Activated CD4-positive, alpha-beta T cell treated with anti-CD3 and anti-CD28 coated beads, Interleukin-2, amount 50 U/mL, for 4 hours (primary cell): ENCODE measurements at regions not wholly inside any gene's neighbourhood (a gene's known extent, or its start where the extent isn't known, plus 50 kb on each side); places are given as distances from the start of the nearest gene placed in this dataset.
"Not testable (repeated sequence)": the region's sequence is repeated elsewhere in the genome, so short reads cannot be mapped to it uniquely, and the experiment has no call there.

Experiments
- DNase-seq, 2 experiments: peaks; one replicate each; pipeline ENCODE4 v3.0.0-alpha.2; 2020

DNA sequence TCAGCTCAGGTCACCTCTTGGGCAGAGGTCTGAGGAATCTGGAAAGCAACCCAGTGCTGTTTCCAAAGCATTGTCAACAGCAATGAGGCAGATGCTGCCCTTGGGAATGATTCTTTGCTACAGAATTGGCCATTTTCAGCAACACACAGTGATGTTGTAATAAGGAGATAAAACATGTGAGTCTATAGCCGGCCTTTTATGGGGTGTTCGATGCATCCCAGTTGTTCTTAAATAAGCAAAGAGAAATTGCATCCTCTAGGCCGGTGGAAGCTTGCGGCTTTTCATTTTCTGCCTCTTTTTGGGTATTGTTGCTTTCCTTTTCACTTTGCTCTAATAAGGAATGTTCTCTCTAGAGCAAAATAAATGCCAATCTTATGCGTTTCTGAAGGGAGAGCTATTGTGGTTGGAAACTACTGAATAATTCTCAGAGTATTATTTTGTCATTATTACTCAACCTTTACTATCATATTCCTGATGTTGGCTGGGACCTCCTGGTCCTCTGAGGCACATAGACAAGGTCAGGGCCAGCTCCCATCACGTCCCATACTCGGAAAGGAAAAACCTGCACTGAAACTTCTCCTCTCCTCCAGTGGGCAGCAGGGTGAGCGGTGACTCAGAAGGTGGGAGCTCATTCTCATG lies 214.2 kb downstream of the CDH26 start:
- DNase-seq, result no peak

DNA sequence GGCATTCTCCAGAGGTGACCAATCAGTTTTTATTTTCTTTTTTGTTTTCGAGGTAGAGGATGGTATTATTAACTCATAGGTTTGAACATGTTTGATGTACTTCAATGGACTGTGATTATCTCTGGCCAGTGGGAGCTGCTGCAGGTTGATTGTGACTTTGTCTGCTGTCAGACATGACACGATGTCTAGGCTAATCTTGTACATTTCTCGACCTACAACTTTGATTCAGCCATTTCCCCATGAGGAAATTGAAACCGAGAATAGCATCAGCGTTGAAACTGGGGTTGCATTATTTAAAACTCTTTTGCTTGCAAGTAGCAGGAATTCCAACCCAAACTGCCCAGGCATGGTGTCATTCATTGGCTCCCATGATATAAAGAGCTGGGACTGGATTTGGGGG lies 218.9 kb downstream of the CDH26 start:
- no peak for DNase-seq

DNA sequence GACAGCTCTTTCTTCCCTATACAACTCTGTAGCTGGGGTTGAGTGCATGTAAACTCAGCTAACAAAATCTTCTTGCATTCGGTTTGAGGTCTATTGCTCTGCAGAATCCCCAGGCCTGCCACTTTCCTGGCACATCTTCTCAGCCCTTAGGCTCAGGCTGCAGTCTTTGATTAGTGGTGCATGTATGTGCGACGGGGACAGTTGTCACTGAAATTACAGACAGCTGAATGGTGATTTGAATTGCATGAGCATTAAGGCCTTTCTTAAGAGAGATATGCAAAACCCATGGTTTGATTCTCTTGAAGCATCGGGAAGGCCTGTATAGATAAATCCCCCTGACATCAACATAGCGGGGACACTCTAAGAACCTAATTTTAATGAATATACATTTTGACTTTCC lies 222.8 kb downstream of the CDH26 start:
- DNase-seq, result no peak

DNA sequence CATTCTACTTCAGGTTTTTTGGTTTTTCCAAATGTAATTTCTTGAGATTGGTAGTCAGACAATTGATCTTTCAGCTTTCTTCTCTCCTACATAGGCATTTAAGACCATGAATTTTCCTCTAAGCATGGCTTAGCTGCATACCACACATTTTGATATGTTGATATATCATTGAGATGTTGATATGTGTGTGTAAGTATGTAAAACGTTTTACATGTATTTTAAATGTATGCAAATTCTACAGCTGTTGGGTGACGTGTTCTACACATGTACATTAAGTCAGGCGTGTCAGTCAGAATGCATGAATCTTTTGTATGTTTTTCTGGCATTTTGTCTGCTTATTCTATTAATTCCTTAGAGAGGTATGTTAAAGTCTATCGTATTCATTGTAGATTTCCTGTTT lies 228.2 kb downstream of the CDH26 start:
- no peak for DNase-seq

DNA sequence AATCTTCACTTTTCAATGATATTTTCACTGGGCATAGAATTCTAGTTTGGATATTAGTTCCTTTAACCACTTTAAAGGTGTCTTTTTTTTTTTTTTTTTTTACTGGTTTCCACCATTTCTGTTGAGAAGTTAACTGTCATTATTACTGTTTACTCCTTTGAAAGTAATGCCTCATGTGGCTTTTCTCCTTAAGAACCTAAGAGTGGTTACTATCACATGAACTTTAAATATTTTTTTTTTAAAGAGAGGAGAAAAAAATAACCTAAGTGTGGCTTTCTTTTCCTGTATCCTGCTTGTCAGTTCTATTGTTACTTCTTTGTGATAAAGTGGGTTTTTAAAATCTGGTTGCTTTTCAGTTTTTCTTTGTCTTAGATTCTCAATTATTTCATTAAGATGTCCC lies 229.5 kb downstream of the CDH26 start:
- no peak for DNase-seq

DNA sequence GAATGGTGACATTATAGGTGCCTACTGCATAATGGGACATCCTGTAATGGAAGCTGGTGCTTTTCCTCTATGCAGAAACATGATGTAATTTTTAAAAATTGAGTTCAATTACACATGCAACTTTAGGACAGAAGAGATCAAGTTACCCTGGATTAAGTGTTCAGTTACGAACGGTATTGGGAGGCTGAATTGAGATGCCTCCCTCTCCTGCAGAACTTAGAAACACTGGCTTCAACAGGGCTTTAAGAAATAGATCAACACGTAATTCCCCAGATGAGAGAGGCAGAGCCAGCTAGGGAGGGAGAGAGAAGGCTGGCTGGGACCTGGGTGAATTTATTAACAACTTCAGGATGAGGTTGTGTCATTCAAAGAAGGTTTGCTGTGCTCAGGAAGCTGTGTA lies 232.8 kb downstream of the CDH26 start:
- DNase-seq, result no peak

DNA sequence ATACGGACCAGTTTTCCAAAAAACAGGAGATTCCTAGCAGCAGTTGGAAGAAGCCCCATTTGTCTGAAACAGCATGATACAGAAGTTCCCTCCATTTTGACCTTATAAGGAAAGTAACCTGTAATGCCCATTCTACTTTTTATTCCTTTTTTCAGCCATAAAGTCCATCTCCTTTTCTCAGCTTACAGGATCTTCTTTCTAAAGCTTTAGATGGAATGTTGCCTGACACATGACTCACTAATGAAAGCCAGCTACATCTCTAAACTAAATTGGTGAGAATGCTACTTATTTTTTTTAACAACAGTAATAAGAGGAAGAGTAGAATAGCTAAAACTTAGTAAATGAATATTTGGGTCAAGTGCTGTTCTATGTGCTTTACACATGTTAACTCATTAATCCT lies 234.1 kb downstream of the CDH26 start:
- no peak for DNase-seq

DNA sequence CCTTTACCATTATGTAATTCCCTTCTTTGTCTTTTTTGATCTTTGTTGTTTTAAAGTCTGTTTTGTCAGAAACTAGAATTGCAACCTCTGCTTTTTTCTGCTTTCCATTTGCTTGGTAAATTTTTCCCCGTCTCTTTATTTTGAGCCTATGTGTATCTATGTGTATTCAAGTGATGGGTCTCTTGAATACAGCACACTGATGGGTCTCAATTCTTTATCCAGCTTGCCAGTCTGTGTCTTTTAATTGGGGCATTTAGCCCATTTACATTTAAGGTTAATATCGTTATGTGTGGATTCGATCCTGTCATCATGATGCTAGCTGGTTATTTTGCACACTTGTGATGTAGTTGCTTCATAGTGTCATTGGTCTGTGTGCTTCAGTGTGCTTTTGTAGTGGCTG lies 240.9 kb downstream of the CDH26 start:
- DNase-seq, result not testable (repeated sequence)

DNA sequence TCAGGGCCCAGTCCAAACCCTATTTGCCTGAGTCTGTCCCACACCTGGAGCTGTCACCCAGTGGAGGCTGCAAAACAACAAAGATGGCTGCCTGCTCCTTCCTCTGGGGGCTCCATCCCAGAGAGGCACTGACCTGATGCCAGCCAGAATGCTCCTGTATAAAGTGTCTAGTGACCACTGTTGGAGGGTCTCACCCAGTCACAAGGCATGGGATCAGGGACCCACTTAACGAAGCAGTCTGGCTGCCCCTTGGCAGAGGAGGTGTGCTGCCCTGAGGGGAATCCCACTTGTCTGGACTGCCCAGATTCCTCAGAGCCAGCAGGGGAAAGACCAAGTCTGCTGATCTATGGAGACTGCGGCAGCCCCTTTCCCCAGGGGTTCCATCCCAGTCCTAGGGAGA lies 241.6 kb downstream of the CDH26 start:
- DNase-seq, result no peak

DNA sequence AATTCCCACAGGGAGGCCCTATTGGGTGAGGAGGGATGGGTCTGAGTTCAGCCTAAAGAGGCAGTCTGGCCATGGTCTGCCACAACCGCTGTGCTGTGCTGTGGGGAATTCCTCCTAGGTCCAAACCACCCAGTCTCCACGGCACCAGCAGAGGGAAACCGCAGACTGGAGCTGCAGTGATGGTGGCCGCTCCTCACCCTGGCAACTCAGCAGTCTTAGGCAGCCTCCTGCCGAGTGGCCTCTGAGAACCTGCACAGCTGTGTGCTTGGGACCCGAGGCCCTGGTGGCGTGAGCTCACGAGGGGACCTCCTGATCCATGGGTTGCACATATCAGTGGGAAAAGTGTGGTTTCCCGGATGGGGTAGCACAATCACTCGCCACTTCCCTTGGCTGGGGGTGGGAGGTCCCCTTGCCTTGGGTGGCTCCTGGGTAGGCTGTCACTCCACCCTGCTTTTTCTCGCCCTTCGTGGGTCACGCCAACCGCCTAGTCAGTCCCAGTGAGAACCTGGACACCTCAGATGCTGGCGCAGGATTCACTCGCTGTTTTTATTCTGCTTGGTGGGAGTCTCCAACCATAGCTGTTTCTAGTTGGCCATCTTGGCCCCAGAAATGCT lies 242.2 kb downstream of the CDH26 start:
- no peak for DNase-seq

DNA sequence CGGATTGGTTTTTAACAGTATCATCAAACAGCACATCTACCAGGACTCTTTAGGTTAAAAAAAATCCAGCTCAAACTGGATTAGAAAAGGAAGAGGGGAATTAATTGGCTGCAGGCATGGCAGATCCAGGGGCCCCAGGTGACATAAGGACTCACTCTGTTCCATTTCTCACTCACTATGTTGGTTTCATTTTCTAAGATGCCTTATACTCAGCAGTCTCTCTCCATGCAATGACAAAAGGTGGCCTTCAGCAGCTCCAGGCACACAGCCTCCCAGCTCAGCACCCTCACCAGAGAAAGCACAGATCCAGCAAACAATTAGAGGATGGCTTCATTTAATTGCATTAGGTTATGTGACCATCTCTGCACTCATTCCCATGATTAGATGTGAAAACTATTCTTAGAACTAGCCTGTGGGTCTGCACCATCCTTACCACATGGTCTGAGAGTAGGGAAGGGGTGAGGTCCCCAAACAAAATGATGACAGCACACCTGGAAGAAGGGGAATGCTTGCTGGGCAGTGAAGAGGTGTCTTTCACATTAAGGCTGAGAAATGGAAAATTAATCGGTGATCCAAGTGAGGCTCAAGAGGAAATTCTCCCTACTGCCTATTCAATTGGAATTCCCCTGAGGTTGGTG lies 243.1 kb downstream of the CDH26 start:
- DNase-seq, result no peak

DNA sequence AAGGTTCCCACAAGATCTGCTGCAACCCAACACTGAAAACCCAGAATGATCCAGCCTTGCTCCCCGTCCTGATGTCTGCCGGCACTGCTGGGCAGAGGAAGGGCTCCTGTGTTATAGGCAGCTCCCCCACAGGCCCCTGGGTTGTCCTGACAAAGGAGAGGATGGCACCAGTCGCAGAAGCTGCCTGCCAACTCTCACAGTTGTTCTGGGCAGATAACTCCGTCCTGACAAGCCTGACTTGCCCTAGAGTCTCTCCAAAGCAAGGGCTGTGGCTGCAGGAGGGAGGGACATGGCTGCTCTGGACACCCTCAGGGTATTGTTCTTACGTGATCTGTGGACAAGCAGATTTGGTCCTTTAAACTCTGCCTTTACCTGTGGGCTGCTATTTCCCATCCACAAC lies 243.8 kb downstream of the CDH26 start:
- no peak for DNase-seq

DNA sequence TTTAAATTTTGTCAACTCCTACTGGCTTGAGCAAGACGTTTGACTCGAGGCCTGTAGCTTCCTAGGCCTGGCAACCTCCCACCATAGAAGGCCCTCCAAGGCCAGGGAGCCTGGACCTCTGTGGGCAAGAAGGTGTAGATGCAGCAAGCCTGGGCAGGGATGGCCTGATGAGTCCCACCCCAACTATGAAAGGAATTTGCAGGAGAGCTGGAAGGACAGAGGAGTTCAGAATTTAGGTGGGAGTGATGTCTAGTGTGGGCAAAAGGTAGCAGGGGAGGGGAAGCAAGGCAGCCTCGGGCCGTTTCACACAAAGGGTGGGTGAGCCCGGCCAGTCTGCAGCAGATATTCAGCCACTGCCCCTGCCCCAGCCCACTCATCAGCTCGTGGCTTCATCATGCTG lies 245.2 kb downstream of the CDH26 start:
- no peak for DNase-seq

DNA sequence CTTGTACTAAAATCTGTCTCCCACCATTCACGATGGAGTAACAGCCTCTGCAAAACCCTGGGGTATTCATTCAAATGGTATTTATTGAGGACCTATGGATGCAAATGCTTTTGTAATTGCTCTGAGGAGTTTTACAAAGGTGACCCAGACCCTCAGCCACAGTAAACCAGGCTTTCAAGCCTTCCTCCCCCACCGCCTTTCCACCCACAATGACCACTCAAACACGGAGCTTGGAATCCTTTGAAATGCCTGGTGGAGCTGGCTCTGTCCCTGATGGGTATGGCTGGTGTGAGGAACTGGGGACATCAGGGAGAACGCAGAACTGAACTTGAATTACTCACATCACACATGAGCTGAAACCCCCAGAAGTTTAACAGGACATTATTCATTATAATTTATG lies 246.4 kb downstream of the CDH26 start:
- no peak for DNase-seq

DNA sequence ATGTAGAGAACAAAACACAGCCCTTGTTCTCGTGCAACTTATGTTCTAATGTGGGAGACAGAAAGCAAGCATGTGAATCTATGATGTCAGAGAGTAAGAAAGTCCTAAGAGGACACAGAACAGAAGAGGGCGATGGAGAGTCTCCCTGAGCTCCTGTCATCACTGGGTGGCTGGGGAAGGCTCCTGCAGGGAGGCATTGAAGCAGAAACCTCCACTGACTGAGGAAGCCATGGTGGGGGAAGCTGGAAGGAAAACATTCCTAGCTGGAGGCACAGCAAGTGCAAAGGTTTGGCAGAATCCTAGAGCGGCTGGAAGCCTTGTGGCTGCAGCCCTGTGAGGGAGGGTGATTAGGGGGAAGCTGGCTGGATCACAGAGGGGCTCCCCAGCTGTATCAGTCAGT lies 248.0 kb downstream of the CDH26 start:
- DNase-seq, result no peak

DNA sequence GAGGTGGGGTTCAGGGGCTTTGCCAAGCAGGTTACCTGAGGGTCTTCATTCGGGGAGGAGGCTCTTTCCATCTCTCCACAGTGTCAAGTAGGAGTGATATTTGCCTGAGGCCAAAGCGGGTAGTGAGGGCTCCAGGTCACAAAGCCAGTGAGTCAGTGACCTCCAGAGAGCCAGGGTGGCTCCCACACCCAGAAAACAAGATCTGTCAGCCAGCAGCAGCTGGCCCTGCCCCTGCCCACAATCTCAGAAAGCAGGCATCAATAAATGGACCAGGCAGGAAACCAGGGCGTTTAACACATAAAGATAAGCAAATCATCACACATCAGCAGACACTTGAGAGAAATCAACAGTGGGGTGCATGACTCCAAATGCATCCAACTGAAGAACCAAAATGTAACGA lies 250.8 kb downstream of the CDH26 start:
- DNase-seq, result no peak

DNA sequence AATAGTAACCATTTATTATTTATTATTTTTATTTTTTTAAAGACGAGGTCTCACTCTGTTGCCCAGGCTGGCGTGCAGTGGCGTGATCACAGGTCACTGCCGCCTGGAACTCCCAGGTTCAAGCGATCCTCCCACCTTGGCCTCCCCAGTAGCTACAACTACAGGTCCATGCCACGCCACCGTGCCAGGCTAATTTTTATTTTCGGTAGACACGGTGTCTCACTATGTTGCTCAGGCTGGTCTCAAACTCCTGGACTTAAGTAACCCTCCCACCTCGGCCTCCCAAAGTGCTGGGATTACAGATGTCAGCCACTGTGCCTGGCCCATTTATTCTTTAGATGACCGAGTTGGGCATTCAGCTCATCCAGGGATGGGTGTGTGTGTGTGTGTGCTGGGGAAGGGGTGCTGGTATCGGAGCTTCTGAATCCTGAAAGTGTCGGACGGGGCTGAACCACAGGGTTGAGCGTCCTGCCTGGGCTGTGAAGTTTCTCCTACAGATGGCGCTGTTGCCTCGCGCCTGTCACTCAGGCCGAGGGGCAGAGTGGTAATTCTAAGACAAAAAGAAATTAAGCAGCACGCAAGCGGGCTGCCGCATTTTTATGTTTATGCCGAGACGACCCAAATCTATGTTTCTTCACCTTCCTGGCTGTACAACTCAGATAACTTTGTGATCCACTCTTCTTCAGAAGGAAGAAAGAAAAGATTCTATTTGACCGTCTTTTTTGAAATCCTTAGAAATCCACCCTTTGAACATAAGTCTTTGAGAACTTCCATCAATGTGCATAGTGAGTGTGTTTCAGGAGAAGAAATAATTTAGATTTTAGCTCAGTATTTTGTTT lies 252.8 kb downstream of the CDH26 start:
- DNase-seq, result peak; percentile 22 to 35

DNA sequence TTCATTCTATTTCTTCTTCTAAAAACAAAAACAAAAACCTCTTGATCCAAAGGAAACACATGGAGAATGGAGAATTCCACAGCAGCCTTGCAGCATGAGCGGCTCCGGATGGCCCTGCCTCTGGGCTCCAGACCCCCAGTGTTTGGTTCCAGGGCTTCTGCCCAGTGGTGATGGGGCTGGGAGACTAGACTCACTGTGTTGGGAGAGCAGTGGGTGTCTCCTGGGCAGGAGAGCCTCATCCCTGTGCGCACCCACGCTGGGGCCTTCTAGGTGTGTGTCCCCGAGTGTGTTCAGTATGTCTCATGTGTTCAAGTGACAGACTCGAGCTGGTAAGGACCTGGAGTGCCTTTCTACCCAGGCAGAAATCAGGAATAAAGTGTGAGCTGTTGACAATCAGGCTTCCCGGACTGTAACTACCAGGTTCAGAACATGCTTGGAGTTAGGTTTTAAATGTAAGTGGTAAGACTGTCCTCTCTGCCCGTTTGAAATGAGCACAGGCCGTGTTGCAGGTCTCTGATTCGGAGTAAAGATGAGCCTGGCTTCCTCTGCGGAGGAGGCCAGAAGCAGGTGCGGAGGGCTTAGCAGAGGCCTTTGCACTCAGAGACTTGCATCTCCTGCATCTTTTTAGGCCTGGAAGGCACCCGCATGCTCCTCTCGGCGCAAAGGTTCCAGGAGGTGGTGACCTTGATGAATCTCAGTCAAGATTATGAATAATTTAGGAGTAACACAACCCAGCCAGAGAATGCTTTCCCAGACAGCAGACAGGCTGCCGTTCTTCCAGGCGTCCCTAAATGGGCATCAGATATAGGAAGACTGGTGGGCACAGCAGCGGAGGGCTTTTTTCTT lies 253.6 kb downstream of the CDH26 start:
- no peak for DNase-seq

DNA sequence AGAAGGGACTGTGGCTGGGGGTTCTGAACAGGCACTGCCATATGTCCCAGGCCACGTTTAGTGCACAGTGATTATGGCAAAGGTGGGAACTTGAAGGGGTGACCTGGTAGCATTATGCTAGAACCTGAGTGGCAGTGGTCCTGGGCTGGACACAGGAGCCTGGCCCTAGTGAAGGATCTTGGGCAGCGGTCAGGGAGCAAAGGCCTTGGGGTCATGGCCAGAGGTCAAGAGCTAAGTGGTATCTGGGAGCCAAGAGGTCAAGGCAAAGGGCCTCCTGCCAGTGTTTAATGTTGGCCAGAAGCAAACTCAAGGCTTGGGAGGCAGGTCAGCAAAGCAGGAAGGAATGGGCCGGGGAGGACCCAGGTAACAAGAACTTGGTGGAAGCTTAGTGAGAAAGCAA lies 254.5 kb downstream of the CDH26 start:
- DNase-seq, result no peak

DNA sequence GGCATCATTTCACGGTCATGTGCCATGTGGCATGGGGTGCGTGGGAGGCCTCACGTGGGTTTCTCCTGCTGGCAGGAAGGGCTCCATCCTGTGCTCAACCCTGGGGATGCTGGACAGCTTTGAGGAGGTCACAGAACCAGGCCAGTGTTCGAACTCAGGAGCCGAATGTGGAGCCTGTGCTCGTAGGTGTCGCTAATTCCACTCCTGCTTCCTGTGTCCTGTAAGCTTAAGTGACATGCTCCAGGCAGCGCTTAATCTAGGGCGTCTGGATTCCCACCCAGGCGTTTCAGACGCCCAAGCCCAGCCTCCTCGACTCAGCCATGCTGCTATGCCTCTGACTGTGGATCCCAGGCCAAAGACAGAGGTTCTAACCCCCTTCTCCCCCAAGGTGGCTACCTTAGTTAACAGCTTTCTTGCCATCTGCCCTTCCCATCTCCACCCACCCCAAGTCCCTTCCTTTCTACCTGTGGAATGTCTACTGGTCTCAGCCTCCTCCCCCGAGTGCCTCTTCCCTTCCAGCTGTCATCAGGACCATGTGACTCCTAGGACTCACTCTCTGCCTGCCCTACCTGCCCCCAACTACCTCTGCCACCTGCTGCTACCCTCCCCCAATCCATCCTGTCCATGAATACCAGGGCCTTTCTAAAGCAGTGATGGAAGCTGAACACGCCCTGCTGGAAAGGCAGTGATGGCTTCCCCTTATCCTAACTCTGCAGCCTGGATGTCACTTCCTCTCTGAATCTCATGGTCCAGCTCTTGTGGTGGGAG lies 255.1 kb downstream of the CDH26 start:
- no peak for DNase-seq

DNA sequence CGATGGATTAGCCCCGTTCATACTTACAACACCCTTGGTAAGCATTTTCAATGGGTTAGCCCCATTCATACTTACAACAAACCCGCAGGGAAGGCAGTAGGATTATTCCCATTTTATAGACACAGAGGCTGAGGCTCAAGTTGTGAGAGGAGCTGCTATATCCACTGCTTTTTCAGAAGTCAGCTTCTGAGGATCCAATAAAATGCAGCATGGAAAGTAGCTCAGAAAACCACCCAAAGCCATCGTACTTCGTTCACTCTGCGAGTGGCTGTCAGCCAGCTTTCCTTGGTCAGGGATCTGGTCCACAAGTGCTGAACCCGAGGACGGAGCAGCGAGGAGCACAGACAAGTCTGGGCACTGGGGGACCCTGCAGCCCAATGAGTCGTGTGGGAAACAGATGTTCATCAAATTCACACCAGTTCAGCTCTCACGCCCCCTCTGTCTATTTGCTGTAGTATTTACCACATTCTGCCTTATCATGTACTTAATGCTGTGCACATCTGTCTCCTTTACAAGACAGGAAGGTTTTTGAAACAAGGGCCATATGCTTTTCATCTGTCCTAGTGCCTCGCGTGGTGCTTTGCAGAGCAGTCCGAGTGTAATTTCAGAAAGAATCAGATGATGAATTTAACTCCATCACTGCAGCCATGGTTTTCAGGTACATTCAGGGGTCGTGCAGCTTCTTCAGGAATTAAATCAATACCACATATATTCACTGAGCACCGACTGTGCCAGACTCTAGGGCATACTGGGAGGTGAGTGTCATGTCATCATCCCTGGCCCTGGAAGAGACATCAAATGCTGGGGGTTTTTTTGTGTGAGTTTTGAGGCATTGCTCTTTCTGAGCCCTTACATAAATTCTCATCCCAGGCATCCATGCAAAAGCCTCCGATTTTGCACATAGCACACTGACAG lies 256.9 kb downstream of the CDH26 start:
- DNase-seq, result no peak
